PFSK-1 (cell line): ENCODE measurements at regions not wholly inside any gene's neighbourhood (a gene's known extent, or its start where the extent isn't known, plus 50 kb on each side); places are given as distances from the start of the nearest gene placed in this dataset.

ENCODE experiments used
- FOXP2 ChIP-seq: optimal IDR thresholded peaks from 2 replicates; pipeline ENCODE3; 2011; ENCODE audit warnings: borderline replicate concordance, control low read depth, inconsistent platforms; ENCODE audit not compliant: insufficient read depth; ENCODE audit errors: extremely low read length, extremely low read depth
- POLR2AphosphoS5 ChIP-seq: IDR thresholded peaks from 2 replicates; pipeline ENCODE4 v1.6.1; 2012; ENCODE audit warnings: low read depth, mild to moderate bottlenecking, control low read depth, low read length, moderate library complexity
- REST ChIP-seq, 2 experiments: IDR thresholded peaks; 2 replicates each; pipeline versions ENCODE4 v1.6.1 to v1.8.0; 2011 to 2012; ENCODE audit warnings: low read depth in 2 of 2, low read length in 2 of 2, control low read depth in 1 of 2, inconsistent platforms in 1 of 2, mild to moderate bottlenecking in 1 of 2, moderate library complexity in 1 of 2; ENCODE audit not compliant: insufficient read depth in 1 of 2
- SIN3A ChIP-seq: IDR thresholded peaks from 2 replicates; pipeline ENCODE4 v1.6.1; 2012; ENCODE audit warnings: mild to moderate bottlenecking, low read length, moderate library complexity, borderline replicate concordance; ENCODE audit not compliant: insufficient read depth
- TAF1 ChIP-seq: IDR thresholded peaks from 2 replicates; pipeline ENCODE4 v1.6.1; 2012; ENCODE audit warnings: low read length, control low read depth, borderline replicate concordance; ENCODE audit not compliant: insufficient read depth

- TF ChIP-seq REST (IDR thresholded peaks at IDR 0.05; ENCODE audit: insufficient read depth in 1 of 2, low read depth in 2 of 2, low read length in 2 of 2) (peak in 1 of 2 experiments; percentile 46; a peak in 1 of 4 replicates), SIN3A (no peak), TAF1 (no peak), POLR2AphosphoS5 (no peak), FOXP2 (no peak)
Observed at GRCh38 chr5:58088941-58089340, 370.9 kb downstream of the PLK2 start.
